NCI-H446 treated with DMSO at 0.1 percent for 48 hours (cell line): ENCODE measurements at regions not wholly inside any gene's neighbourhood (a gene's known extent, or its start where the extent isn't known, plus 50 kb on each side); places are given as distances from the start of the nearest gene placed in this dataset.

Experiments used
- DNase-seq: peaks from one replicate; lab custom pipeline; 2025; lab: John Stamatoyannopoulos, UW

DNA sequence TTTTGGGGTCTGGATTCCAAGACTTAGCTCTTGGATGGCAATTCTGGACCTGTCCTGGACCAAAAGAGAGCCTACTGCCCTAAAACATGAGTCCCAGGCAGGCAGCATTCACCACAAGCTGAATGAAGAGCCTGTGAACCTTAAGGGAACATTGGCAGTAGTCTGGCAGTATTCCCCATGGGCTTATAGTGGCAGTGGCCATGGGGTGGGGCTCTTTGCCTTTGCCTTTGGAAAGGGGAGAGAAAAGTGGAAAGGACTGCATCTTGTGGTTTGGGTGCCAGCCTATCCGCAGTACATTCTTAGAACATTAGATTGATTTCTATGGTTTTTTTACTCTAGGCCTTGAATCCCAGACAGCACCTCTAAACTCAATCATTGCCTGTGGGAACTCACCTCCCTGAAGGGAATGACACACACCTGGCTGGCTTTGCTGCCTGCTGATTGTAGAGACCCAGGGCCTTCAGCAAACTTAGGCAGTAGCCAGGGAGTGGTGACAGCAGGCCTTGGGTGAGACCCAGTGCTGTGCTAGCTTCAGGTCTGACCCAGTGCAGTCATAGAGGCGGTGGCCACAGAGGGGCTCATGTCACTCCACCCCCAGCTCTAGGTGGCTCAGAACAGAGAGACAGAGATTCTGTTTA, 216.3 kb downstream of the CETN3 start:
- DNase-seq: no peak

DNA sequence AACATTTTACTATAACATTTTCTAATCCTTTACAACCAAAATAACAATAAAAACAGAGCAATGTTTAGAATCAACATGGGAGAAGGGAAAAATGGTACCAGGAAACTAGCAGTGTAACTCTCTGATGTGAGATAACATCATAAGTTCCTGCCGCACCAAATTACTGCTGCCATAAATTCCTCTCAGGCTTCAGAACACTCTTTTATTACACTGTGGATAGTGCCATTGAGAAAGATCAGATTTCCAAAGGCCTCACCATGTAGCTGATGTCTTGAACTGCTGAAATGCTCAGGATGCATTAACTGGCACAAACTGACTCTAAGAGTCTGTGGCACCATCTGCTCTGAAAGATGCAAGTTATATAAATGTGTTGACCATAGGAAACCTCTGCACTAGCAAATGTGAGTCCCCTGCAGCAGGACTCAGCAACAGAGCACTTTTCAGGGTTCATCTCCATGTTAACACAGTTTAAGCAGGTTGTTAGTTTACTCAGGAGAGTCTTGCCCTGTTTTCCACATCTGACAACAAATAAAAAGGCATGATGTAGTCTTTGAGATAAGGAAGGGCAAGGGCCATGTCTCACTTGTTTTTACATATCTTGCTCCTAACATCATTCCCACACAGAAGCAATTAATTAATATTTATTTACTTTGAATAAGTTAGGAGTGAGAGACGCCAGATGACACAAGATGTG, 218.1 kb downstream of the CETN3 start:
- DNase-seq: no peak

DNA sequence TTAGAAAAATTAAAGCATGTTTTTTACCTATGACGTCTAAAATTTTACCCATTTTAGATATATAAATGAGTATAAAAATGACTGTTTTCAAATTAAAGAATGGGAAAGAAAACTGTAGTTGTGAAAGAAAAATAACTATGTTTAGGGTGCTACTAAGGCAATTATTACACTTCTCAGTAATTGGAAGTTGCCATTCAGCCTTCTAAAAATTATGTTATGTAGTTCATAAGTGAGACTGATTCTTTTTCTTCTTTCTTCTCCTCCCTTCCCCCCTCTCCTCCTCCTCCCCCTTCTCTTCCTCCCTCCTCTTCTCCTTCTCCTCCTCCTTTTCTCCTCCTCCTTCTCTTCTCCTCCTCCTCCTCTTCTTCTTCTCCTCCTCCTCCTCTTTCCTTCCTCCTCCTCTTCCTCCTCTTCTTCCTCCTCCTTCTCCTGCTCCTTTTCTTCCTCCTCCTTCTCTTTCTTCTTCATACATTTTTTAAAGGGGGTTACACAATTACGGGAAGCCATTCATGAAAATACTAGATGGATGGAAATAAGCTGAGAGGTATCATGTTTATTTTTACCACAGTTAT, 223.6 kb downstream of the CETN3 start:
- no peak for DNase-seq

DNA sequence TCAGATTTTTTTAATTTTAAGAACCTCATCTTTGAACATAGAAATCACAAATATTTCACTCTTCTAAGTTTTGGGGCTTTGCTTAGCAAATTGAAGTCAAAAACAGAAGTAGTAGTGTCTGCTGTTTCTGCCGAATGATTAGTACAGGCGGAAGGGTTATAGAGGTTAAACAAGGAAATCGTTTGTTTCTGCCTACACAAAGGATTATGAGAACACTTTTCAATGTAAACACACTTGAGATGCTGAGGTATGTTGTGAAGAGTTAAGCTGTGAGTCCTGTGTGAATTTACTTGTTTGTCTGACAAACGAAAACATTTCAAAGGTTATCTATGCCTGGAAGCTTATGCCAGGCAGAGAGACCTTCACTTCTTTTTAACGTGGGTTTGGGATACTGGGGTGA, 224.8 kb downstream of the CETN3 start:
- no peak for DNase-seq

DNA sequence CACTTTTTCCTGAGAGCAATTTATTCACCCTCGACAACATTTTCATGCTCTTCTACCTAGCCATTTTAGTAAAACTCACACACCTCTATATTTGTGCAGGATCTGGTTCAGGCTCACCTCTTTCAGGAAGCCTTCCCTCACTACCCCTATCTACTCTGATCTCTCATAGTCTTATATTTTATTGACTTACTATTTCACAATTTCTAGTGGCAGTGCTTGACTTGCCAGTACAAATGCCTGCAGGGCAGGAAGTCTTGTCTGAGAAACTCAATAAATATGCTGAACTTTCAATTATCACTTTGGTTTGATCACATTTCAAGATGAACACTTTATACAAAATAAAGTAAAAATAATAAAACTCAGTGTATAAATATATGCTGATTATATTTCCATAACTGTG, 226.8 kb downstream of the CETN3 start:
- no peak for DNase-seq

DNA sequence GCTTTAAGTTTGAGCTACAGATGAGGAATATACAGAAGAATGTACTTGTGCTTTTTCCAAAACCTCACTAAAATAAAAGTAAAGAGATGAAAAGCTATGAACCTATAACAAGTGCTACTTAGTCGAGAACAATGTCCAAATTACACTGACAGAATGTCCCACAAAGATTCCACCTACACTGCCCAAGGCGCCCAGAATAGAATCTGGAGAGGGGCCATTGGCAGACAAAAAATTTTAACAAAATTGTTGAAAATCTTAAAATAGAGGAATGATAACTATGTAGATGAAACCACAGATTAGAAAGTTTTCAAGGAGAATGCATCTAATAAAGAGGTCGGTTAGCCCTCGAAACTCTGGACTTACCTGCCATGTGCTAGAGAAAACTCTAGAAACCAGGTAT, 235.3 kb downstream of the CETN3 start:
- DNase-seq: no peak

DNA sequence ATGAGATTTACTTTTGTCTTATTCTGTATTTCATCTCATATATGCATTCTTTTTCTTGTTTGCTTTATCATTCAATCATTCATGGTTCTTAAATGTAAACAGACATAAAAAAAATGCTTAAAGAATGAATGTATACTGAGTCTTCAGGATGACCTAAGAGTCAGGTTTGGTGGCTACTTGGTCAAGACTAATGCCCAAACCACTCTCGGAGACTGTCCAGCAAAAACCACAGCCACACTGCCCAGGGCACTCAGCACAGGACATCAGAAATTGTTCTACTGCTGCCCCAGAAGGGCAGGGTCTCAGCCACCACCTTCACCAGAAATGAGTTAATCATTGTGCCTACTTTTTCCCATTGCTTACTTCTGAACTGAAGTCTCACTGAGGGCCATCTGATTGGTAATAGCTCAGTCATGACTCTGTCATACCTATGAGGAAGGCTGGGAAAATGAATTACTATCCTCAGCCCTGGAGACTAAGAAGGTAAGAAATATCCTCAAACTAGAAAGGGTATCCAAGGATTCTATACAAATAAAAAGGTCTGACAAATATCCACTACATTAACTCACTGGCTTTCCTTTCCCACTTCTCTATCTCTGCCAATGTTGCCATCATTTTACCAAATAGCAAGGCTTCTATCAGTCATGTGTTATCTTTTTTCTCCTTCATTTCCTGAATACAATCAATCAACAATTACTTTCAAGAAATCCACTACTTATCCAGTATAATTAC, 236.1 kb downstream of the CETN3 start:
- DNase-seq: no peak

DNA sequence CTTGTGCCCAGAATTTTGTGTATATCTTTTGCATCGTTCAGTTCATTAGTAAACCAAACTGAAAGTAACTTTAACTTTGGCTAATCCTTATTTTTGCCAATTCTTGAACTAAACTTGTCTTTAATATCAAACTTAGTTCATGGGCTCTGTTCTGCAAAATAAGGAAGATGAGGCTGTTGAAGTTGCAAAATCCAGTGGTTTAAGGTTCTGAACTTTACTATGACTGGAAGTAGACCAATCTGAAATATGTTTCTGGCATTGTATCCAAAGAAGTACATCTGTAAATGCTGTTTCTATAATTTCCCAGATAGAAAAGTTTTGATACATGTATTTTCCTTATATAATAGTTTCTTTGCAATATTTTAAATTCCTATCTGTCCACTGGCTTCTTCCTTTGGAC, 238.1 kb downstream of the CETN3 start:
- no peak for DNase-seq

DNA sequence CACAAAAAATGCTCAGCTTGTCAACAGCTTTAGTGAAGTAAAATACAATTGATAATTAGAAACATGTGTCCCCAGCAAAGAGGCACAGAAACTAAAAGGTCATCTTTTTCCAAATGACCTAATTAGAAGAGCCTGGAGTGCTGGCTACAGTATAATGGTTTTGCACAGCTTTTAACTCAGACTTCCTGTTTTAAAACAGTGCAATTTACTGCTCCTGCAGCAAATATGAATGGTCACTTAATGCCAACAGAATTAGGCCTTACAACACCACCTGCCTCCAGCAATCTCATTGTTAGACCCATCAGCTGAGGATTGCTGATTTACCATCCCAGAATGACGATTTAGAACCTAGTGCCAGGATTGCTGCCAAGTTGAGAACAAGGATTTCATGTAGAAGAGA, 239.3 kb downstream of the CETN3 start:
- DNase-seq: peak; percentile 49

DNA sequence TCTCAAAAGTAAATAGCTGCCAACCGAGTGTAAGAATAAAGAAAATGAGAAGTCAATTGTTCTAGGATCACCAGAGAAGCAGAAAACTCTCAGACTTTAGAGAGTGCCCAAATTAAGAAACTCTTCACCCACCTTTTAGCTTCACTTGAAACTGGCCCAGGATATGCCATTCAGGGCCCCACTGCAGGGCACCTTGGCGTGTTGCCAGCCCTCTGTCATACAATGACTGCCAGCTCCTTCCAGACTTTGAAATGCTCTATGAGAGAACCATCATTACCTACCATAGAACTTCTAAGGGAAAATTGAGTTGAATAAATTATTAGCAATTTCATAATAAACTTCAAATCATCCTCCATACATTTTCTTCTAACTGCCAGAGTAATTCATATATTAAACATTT, 240.5 kb downstream of the CETN3 start:
- DNase-seq: peak; percentile 84

DNA sequence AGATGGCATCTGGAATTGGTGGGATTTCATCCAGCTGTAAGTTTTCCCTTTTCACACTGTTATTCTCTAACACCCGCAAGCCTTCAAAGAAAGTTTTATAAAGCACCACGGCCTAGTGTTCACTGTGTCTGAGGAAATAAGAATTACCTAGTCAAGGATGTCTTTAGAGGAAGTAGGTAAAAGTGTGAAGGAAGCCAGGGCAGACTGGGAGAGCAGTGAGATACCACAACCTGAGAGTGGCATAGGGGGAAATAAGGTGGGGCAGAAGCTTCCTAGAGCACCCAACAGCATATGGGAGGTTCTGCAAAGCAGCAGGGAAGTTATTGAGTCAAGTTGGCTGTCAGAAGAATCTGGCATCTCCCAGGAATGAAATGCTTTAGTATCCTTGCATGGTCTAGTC, 241.2 kb downstream of the CETN3 start:
- peak; percentile 83 for DNase-seq

DNA sequence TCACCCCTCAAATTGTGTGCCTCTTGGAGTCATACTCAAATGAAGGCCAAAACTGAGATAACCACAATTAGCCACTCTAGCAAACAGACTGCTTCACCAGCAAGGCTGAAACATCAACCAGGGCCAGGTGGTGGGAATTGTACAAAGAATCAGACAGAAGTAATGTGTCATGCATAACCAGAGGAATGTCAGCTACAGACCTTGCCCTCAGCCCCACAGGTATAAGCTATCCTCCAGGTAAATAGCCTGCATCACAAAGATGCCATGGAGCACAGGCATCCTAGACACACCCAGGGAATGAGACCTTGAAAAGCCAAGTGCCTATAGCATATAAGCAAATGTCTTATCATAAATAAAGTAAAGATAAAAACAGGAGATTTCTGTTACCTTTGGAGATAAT, 242.7 kb downstream of the CETN3 start:
- DNase-seq: no peak

DNA sequence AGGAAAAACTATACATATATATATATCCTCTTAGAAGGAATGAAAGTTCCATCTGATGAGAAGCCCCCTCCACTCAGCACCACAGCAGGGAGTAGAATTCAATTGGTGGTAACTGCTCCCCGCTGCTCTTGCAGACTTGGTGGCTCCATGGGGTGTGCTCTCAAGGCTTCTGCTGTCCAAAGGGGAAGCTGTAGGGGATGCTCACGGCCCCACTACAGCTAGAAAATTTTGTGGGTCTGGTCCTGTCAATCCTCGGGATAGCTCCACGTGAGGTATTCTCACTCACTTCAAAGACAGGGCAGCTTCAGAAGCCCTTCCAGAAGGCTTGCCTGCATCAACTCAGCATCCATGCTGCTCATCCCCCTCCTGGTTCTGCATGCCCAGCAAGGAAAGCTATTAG, 247.2 kb downstream of the CETN3 start:
- DNase-seq: no peak

DNA sequence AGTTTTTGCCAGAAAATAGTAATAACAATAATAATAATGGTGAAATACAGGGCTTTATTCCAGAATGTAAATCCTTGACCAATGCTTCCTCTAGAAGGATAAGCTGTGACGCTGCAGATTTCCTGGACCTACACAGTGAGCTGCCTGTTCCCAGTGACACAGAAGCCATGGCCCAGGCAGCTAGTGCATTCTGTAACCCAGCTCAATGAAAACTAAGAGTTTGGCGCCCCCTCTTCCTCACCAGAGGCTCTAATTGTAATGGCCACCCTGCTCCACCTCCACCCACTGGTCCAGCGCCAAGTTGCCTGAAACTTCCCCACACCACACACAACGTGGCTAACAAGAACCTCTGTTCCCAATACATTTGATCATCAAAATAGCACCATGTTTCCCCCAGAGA, 248.1 kb downstream of the CETN3 start:
- no peak for DNase-seq

DNA sequence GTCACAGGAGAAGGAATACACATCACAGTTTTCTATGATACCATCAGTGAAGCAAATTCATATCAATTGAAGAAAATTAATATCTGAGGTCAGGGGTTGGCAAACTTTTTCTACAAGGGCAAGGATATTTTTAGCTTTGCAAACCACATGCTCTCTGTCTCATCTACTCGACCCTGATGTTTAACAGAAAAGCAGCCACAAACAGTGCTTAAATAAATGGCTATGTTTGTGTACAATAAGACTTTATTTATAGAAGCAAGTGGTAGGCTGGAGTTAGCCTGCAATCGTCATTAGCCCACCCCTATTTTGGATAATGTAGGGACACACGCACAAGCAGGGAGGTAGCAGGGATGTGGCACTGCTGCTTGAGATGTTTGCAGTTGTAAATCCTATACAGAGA, 251.4 kb downstream of the CETN3 start:
- no peak for DNase-seq

DNA sequence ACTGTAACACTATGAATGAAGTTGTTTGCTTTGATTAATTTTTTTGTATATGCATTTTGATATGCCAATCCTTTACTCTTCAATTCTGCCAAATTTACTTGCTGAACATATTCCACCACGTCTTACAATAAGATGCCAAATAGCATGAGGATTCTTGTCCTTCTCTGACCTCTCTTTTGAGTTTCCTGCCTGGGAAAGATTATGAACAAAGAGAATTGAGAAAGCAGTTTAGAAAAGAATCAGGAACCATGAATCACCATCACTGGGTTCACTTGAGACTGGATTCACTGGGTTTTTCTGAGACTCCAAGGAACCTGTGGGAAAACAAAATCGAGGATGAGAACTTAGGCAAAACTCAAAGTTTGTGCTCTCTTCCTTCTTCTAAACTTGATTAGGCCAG, 256.5 kb downstream of the CETN3 start:
- no peak for DNase-seq

DNA sequence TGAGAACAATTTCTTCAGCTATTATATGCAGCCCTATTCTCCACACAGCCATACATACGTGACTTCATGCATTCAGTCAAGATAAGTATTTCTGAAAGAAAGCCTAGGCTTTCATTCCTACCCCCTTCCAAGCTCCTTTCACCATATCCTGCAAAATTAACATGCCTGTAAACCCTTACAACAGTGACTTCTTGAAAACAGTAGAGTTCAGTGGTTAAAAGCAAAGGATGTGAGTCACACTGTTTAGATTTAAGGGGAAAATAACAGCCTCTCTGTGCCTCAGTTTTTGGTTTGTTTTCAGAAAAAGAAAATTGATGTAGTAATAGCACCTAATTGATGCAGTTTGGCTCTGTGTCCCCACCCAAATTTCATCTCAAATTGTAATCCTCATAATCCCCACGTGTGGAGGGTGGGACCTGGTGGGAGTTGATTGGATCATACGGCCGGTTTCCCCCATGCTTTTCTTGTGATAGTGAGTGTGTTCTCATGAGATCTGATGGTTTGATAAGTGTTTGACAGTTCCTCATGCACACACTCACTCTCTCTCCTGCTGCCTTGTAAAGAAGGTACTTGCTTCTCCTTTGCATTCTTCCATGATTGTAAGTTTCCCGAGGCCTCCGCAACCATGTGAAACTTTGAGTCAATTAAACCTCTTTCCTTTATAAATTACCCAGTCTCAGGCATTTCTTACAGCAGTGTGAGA, 264.8 kb downstream of the CETN3 start:
- DNase-seq: no peak

DNA sequence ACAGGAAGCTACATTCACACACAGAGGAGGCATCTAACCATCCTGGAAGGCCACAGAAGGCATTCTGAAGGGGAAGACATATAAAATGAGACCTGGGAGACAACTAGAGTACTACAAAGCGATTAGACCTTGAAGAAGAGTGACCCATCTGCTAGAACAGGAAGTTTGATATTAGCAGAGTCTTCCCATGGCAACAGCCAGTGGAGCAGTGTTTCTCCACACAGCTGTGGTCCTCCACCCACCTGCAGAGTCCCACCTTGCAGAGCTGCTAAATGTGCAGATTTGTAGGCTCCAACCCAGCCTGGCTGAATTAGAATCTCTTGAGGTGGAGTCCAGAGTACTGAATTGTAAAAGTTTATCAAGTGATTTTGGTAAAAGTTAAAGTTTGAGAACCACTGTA, 267.0 kb downstream of the CETN3 start:
- no peak for DNase-seq

DNA sequence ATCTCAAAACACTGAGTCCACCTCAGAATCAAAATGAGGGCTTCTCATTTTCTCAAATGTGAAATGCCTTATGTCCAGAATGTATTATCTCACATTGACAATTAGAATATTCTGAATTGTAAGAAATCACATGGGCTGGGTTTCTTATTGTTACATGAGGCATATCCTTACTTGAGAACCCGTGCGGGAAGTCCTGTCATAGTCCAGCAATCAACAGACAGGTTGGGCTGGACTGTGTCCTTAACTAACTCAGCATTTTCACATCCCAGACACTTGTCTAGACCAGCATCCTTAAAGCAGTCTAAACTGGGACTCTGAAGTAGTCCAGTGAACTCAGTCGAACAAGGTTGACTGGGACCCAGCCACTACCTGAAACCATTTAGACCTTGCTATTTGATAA, 267.6 kb downstream of the CETN3 start:
- no peak for DNase-seq

DNA sequence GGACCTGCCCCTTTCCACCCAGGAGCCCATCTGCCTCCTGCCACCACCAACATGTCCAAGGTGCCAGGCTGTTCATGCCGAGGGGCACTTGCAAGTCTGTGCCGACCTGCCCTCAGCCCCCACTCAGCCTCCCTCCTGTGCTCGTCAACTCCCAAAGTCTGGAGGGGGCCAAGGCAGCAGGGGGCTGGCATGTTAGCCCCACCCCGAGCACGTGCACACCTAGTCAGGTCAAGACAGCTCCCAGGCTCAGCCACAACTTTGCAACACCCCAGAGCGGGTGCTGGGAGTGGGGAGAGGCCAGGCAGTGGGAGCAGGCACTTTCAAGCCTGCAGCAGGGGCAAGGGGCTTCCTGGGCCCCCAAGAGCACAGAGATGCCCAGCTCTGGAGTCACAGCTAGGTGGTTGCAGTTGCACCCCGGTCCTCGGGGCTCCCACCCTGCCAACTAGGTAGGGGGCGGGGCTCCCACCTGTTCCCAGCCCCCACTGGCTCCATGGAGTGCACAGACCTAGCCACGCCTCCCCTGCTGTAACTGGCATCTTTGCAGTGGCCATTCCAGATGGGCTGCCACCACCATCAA, 272.5 kb downstream of the CETN3 start:
- DNase-seq: no peak

DNA sequence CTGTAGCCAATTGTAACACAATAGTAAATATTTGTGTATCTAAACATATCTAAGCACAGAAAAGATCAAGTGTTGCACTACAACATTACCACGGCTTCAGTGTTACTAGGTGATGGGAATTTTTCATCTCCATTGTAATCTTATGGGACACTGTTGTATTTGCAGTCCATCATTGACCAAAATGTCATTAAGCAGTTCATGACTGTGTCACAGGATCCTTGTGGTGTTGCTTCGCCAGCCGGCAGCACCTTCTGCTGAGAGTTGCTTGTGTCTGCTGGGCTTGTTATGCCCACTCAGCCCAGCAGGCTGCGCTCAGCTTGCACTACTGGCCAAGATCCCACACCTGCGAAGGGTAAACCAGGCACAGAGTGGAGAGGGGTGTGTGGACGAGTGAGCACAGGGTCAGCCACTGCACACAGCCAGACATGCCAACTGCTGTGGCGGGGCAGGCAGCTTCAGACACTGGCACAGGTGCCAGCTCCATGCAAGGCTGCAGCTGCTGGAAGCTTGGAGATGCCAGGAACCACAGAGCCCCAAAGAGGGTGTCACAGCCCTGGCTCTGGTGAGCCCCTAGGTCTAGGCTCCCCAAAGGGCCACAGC, 273.7 kb downstream of the CETN3 start:
- DNase-seq: no peak

DNA sequence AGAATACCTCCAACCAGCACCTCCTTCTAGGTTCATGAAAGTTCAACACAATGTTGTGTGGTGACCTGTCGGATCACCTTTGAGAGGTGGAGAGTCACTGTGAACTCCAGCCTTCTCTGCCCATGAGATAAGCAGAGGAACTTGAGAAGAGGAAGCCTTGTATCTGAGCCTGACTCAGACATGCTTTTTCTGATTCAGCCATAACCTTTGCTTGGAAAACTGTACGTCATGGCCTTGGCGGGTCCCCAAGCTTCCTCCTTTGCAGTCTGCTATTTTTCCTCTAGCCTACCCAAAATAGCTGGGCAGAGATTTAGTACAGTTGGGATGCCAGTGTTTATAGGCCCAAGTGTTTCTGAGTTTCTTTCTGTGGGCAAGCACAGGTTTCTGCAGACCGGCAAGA, 274.7 kb downstream of the CETN3 start:
- DNase-seq: no peak
